Neural cell (in vitro differentiated cells): ENCODE measurements at regions not wholly inside any gene's neighbourhood (a gene's known extent, or its start where the extent isn't known, plus 50 kb on each side); places are given as distances from the start of the nearest gene placed in this dataset.

Experiments used
- H2AFZ ChIP-seq: fragments of 200-600, 300-800 bp; sonication (generic), shearing (Covaris generic); 2 replicates; pipeline ENCODE4 v1.6.0; 2014; ENCODE audit warnings: low read depth, mild to moderate bottlenecking, antibody characterized with exemption, low read length, moderate library complexity
- H3F3A ChIP-seq: fragments of 200-600 bp; shearing (Covaris generic); 2 replicates; pipeline ENCODE4 v1.6.1; 2016; ENCODE audit warnings: mild to moderate bottlenecking, moderate library complexity, mixed read lengths, antibody characterized with exemption, low read length; ENCODE audit not compliant: insufficient read depth, poor library complexity, severe bottlenecking
- H3K27ac ChIP-seq: fragments of 200-600, 300-800 bp; sonication (generic), shearing (Covaris generic); 2 replicates; pipeline ENCODE4 v1.5.1; 2014; ENCODE audit warnings: mild to moderate bottlenecking, low read length, moderate library complexity
- H3K27me3 ChIP-seq: fragments of 300-800, 200-600 bp; sonication (generic), shearing (Covaris generic); 2 replicates; pipeline ENCODE4 v1.6.0; 2014; ENCODE audit warnings: mild to moderate bottlenecking, low read depth, low read length, moderate library complexity; ENCODE audit not compliant: insufficient read depth
- H3K36me3 ChIP-seq: fragments of 300-800, 200-600 bp; sonication (generic), shearing (Covaris generic); 2 replicates; pipeline ENCODE4 v1.5.1; 2014; ENCODE audit warnings: mild to moderate bottlenecking, antibody characterized with exemption, low read length, moderate library complexity; ENCODE audit not compliant: insufficient read depth
- H3K4me2 ChIP-seq: fragments of 300-800, 200-600 bp; sonication (generic), shearing (Covaris generic); 2 replicates; pipeline ENCODE4 v1.6.0; 2014; ENCODE audit warnings: mild to moderate bottlenecking, low read length
- H3K4me3 ChIP-seq: fragments of 300-800, 200-600 bp; sonication (generic), shearing (Covaris generic); 2 replicates; pipeline ENCODE4 v1.5.1; 2014; ENCODE audit warnings: mild to moderate bottlenecking, low read length, moderate library complexity
- H3K79me2 ChIP-seq: fragments of 200-600 bp; shearing (Covaris generic); replicated peaks from 2 replicates; pipeline ENCODE4 v1.6.0; 2014; ENCODE audit warnings: mild to moderate bottlenecking, low read length, moderate library complexity; ENCODE audit not compliant: insufficient read depth
- H3K9ac ChIP-seq: fragments of 300-800, 200-600 bp; sonication (generic), shearing (Covaris generic); 2 replicates; pipeline ENCODE4 v1.6.1; 2016; ENCODE audit warnings: mild to moderate bottlenecking, low read length, mixed read lengths
- H3K9me2 ChIP-seq: fragments of 200-600 bp; shearing (Covaris generic); 2 replicates; pipeline ENCODE4 v1.6.1; 2016; ENCODE audit warnings: mild to moderate bottlenecking, low read length, mixed read lengths; ENCODE audit not compliant: insufficient read depth
- H3K9me3 ChIP-seq: fragments of 200-600, 300-800 bp; sonication (generic), shearing (Covaris generic); 2 replicates; pipeline ENCODE4 v1.6.1; 2016; ENCODE audit warnings: mild to moderate bottlenecking, mixed run types, low read length, moderate library complexity, mixed read lengths
- H4K20me1 ChIP-seq: fragments of 200-600 bp; shearing (Covaris generic); 2 replicates; pipeline ENCODE4 v1.6.1; 2016; ENCODE audit warnings: mild to moderate bottlenecking, mixed run types; ENCODE audit not compliant: insufficient read depth
- EP300 ChIP-seq: fragments of 450-650 bp; conservative IDR thresholded peaks from 2 replicates; pipeline ENCODE4 v1.6.1; 2014; ENCODE audit warnings: antibody characterized with exemption, mild to moderate bottlenecking, moderate library complexity; ENCODE audit not compliant: poor library complexity, severe bottlenecking
- EZH2 ChIP-seq: fragments of 200-600, 300-800 bp; shearing (Covaris generic), sonication (generic); IDR thresholded peaks from 2 replicates; pipeline ENCODE4 v1.6.1; 2014; ENCODE audit warnings: antibody characterized with exemption, low read length, borderline replicate concordance, mild to moderate bottlenecking; ENCODE audit not compliant: insufficient read depth, poor library complexity, severe bottlenecking
- MXI1 ChIP-seq: fragments of 450-650 bp; conservative IDR thresholded peaks from 2 replicates; pipeline ENCODE4 v1.6.1; 2014; ENCODE audit warnings: antibody characterized with exemption, mild to moderate bottlenecking; ENCODE audit not compliant: poor library complexity, severe bottlenecking
- POLR2AphosphoS5 ChIP-seq: IDR thresholded peaks from 2 replicates; pipeline ENCODE4 v1.6.1; 2012
- RAD21 ChIP-seq: fragments of 450-650 bp; conservative IDR thresholded peaks from 2 replicates; pipeline ENCODE4 v1.6.1; 2014; ENCODE audit warnings: antibody characterized with exemption, mild to moderate bottlenecking, moderate library complexity
- SMC3 ChIP-seq: fragments of 450-650 bp; conservative IDR thresholded peaks from 2 replicates; pipeline ENCODE4 v1.6.1; 2014; ENCODE audit warnings: antibody characterized with exemption, mild to moderate bottlenecking, moderate library complexity; ENCODE audit not compliant: poor library complexity
- TAF1 ChIP-seq: IDR thresholded peaks from 2 replicates; pipeline ENCODE4 v1.6.1; 2012; ENCODE audit warnings: low read depth
- TF ChIP-seq, protein P1 (sequence below): fragments of 450-650 bp; IDR thresholded peaks from 2 replicates; pipeline ENCODE4 v1.5.1; 2014; ENCODE audit warnings: antibody characterized with exemption, mild to moderate bottlenecking, moderate library complexity; ENCODE audit not compliant: poor library complexity, severe bottlenecking
- TF ChIP-seq, protein P2 (sequence below): IDR thresholded peaks from 2 replicates; pipeline ENCODE4 v1.6.1; 2012; ENCODE audit warnings: borderline replicate concordance

DNA sequence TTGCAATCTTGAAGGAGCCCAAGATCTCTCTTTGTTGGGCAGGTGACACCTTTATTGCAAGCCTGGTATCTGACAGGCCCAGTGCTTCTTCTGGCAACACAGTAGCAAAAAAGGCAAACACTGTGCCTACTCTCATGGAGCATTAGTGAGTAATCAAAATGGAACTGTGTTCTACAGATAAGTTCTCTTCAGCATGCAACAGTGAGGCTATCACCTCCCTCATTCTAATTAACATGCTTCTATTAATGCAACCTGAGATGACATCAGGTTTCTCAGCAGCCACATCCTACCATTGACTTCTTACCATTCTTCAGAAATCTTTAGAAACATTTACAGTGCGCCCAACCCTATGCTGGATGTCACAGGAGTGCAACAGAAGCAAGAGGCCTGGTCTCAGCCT lies 77.9 kb upstream of the KCNMA1 start:
- H3K9me2 ChIP-seq: no peaks in the 10 kb centered on the region

DNA sequence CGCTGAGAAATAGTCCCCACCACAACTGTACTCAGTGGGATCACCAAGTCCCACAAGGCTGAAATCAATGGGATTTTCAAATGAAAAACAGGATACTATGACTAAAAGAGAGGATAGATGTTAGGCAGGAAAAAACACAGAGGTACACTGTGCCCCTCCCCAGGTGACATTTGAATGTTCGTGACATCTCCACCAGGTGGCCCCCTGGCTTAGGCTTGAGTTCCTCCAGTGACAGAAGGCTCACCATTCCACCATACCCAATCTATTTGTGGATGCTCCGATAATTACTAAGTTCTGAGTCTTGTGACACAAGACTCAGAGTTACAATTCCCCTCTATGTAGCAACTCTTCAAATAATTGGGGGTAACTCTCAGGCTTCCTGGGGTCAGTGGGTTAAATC lies 77.5 kb upstream of the KCNMA1 start:
- TF ChIP-seq TAF1: no peak
- no peak for TF ChIP-seq RAD21
- TF ChIP-seq, protein P1, sequence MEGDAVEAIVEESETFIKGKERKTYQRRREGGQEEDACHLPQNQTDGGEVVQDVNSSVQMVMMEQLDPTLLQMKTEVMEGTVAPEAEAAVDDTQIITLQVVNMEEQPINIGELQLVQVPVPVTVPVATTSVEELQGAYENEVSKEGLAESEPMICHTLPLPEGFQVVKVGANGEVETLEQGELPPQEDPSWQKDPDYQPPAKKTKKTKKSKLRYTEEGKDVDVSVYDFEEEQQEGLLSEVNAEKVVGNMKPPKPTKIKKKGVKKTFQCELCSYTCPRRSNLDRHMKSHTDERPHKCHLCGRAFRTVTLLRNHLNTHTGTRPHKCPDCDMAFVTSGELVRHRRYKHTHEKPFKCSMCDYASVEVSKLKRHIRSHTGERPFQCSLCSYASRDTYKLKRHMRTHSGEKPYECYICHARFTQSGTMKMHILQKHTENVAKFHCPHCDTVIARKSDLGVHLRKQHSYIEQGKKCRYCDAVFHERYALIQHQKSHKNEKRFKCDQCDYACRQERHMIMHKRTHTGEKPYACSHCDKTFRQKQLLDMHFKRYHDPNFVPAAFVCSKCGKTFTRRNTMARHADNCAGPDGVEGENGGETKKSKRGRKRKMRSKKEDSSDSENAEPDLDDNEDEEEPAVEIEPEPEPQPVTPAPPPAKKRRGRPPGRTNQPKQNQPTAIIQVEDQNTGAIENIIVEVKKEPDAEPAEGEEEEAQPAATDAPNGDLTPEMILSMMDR: no peak
- TF ChIP-seq EZH2: no peak
- TF ChIP-seq EP300: no peak
- no peak for TF ChIP-seq MXI1
- TF ChIP-seq, protein P2, sequence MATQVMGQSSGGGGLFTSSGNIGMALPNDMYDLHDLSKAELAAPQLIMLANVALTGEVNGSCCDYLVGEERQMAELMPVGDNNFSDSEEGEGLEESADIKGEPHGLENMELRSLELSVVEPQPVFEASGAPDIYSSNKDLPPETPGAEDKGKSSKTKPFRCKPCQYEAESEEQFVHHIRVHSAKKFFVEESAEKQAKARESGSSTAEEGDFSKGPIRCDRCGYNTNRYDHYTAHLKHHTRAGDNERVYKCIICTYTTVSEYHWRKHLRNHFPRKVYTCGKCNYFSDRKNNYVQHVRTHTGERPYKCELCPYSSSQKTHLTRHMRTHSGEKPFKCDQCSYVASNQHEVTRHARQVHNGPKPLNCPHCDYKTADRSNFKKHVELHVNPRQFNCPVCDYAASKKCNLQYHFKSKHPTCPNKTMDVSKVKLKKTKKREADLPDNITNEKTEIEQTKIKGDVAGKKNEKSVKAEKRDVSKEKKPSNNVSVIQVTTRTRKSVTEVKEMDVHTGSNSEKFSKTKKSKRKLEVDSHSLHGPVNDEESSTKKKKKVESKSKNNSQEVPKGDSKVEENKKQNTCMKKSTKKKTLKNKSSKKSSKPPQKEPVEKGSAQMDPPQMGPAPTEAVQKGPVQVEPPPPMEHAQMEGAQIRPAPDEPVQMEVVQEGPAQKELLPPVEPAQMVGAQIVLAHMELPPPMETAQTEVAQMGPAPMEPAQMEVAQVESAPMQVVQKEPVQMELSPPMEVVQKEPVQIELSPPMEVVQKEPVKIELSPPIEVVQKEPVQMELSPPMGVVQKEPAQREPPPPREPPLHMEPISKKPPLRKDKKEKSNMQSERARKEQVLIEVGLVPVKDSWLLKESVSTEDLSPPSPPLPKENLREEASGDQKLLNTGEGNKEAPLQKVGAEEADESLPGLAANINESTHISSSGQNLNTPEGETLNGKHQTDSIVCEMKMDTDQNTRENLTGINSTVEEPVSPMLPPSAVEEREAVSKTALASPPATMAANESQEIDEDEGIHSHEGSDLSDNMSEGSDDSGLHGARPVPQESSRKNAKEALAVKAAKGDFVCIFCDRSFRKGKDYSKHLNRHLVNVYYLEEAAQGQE: no peak
- TF ChIP-seq POLR2AphosphoS5: no peak
- no peak for TF ChIP-seq SMC3
- Histone ChIP-seq H3K79me2 (no peaks in the 10 kb centered on the region), H3K36me3 (no peaks in the 10 kb centered on the region), H3K4me3 (no peak overlapping the region), H2AFZ (no peak overlapping the region), H3K9ac (no peak overlapping the region), H4K20me1 (no peaks in the 10 kb centered on the region), H3K27me3 (peaks cover 4% of the 10 kb centered on the region), H3K9me2 (no peaks in the 10 kb centered on the region), H3K27ac (no peak overlapping the region), H3K4me2 (no peak overlapping the region), H3F3A (no peaks in the 10 kb centered on the region), H3K9me3 (no peaks in the 10 kb centered on the region)

More for the DNA sequence above, 77.9 kb upstream of the KCNMA1 start:
- Histone ChIP-seq H3K36me3 (no peaks in the 10 kb centered on the region), H3K27ac (no peak overlapping the region), H3K4me2 (no peak overlapping the region), H3K27me3 (peaks cover 4% of the 10 kb centered on the region), H3K9ac (no peak overlapping the region), H3K9me3 (no peaks in the 10 kb centered on the region), H3K79me2 (no peaks in the 10 kb centered on the region), H3F3A (no peaks in the 10 kb centered on the region), H2AFZ (no peak overlapping the region), H3K4me3 (no peak overlapping the region), H4K20me1 (no peaks in the 10 kb centered on the region)
- TF ChIP-seq MXI1 (no peak), SMC3 (no peak), EP300 (no peak), RAD21 (no peak), EZH2 (no peak), POLR2AphosphoS5 (no peak), TAF1 (no peak)
- TF ChIP-seq, protein P2: no peak
- TF ChIP-seq, protein P1: no peak
